WERI-Rb-1 (cell line): ENCODE measurements at regions not wholly inside any gene's neighbourhood (a gene's known extent, or its start where the extent isn't known, plus 50 kb on each side); places are given as distances from the start of the nearest gene placed in this dataset.

Experiments
- DNase-seq: peaks from one replicate; pipeline ENCODE4 v3.0.0-alpha.2; 2020
- H3K27ac ChIP-seq: fragments of 250-450 bp; sonication (Bioruptor Pico); 2 replicates; pipeline ENCODE4 v1.5.1; 2020; ENCODE audit warnings: mild to moderate bottlenecking, moderate library complexity
- H3K27me3 ChIP-seq: fragments of 250-450 bp; sonication (Bioruptor Pico); 2 replicates; pipeline ENCODE4 v1.5.1; 2021; ENCODE audit warnings: mild to moderate bottlenecking, low read depth, moderate library complexity; ENCODE audit not compliant: insufficient read depth, severe bottlenecking
- H3K36me3 ChIP-seq: fragments of 250-450 bp; sonication (Bioruptor Pico); 2 replicates; pipeline ENCODE4 v1.5.1; 2020; ENCODE audit warnings: mild to moderate bottlenecking, moderate library complexity
- H3K4me3 ChIP-seq: 2 replicates; pipeline ENCODE4 v1.5.1; 2011; ENCODE audit warnings: low read depth, mild to moderate bottlenecking, control low read depth, low read length
- H3K9me3 ChIP-seq: fragments of 250-450 bp; sonication (Bioruptor Pico); 2 replicates; pipeline ENCODE4 v1.5.1; 2021; ENCODE audit warnings: mild to moderate bottlenecking, moderate library complexity; ENCODE audit not compliant: severe bottlenecking
- TF ChIP-seq, protein P1 (sequence below): IDR thresholded peaks from 2 replicates; pipeline ENCODE4 v1.5.1; 2011; ENCODE audit warnings: low read depth, mild to moderate bottlenecking, control low read depth, inconsistent platforms, low read length

DNA sequence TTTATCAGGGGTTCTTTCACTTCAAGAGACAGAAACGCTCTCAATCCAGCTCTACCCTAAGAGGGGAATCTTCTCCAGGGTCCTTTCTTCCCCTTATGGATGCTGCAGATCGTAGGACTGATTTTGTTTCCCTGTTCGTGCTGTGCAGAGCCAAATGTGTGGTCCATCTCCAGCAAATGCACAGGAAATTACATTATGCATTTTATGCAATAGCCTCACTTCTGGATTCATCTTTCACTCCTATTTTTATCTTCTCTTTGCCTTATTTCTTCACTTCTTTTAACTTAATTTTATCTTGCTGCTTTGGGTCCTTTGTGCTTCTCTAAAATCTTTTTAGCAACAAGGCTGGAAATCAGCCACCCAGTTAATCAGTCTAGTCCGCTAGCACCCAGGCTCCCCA is 184.5 kb upstream of the INHBA start:
- peaks cover 72% of the 10 kb centered on the region for H3K27me3 ChIP-seq
- H3K9me3 ChIP-seq, result no peaks in the 10 kb centered on the region
- no peaks in the 10 kb centered on the region for H3K36me3 ChIP-seq
- H3K4me3 ChIP-seq, result no peak overlapping the region
- DNase-seq, result no peak
- no peak overlapping the region for H3K27ac ChIP-seq
- TF ChIP-seq, protein P1, sequence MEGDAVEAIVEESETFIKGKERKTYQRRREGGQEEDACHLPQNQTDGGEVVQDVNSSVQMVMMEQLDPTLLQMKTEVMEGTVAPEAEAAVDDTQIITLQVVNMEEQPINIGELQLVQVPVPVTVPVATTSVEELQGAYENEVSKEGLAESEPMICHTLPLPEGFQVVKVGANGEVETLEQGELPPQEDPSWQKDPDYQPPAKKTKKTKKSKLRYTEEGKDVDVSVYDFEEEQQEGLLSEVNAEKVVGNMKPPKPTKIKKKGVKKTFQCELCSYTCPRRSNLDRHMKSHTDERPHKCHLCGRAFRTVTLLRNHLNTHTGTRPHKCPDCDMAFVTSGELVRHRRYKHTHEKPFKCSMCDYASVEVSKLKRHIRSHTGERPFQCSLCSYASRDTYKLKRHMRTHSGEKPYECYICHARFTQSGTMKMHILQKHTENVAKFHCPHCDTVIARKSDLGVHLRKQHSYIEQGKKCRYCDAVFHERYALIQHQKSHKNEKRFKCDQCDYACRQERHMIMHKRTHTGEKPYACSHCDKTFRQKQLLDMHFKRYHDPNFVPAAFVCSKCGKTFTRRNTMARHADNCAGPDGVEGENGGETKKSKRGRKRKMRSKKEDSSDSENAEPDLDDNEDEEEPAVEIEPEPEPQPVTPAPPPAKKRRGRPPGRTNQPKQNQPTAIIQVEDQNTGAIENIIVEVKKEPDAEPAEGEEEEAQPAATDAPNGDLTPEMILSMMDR, result no peak

DNA sequence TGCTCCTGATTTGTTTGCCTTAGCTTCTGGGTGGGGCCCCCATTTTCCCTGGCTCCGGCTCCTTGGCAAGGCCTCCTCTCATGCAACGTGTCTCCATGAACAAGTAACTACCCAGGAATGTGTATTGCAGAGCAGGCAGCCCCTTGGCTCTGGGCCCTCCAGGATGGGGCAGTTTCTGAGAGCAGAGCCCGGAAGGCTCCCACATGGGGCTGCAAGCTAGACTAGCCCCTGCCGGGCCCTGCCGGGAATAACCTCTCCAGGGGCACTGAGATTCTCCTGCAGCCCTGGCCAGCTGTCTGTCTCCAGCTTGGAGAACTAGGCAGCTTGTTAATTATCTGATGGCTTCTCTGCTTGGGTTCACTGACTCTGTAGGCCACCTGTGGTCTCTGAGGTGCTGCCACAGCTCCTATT is 184.0 kb upstream of the INHBA start:
- Histone ChIP-seq H3K9me3 (no peaks in the 10 kb centered on the region), H3K27me3 (peaks cover 72% of the 10 kb centered on the region), H3K36me3 (no peaks in the 10 kb centered on the region), H3K27ac (no peak overlapping the region), H3K4me3 (no peak overlapping the region)
- TF ChIP-seq, protein P1, result no peak
- peak; percentile 15 for DNase-seq

DNA sequence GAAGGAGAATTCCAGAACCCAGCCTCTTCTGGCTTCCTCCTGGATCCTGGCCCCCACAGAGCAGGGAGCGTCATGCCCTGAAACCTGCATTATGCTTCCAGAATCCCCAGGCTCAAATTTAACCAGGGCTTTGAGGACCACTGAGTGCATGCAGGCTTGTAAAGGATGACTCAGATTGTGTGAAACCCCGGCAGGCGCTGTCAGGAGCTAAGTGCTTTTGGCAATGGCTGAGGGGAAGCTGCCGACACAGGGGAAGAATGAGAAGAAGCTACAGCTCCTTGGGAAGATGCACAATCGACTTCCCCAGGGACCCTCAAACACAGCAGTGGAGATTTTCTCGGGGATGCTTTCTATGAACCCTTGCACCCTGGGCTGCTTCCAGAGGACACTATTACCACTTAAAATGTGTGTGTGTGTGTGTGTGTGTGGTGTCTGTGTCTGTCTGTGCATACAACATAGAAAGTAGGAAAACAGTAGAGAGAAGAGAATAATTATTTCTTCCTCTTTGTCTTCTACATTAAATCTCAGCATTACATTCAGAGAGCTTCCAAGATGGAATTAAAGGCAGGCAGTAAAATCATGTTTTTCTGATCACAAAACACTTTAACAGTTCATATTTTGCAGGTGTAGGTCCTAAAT is 183.5 kb upstream of the INHBA start:
- H3K4me3 ChIP-seq, result no peak overlapping the region
- H3K27me3 ChIP-seq, result peaks cover 73% of the 10 kb centered on the region
- H3K36me3 ChIP-seq, result no peaks in the 10 kb centered on the region
- TF ChIP-seq, protein P1, result no peak
- H3K27ac ChIP-seq, result no peak overlapping the region
- no peaks in the 10 kb centered on the region for H3K9me3 ChIP-seq
- DNase-seq, result no peak

DNA sequence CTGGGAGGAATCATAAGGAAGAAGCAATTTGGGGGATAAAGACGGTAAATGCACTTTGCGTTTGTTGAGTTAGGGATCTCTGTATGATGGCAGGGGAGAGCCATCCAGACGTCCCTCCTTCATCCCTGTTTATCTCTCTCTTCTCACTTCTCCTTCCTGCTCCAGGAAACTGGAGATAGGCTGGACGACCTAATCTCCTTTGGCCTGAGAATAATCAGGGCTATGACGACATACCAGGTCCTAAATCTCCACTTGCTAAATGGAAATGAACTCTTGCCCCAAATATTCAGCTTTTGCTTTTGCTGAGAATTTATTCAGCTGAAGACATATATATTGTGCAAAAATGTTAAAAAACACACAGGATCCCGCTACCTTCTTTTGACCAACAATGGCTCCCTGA is 182.9 kb upstream of the INHBA start:
- peaks cover 75% of the 10 kb centered on the region for H3K27me3 ChIP-seq

DNA sequence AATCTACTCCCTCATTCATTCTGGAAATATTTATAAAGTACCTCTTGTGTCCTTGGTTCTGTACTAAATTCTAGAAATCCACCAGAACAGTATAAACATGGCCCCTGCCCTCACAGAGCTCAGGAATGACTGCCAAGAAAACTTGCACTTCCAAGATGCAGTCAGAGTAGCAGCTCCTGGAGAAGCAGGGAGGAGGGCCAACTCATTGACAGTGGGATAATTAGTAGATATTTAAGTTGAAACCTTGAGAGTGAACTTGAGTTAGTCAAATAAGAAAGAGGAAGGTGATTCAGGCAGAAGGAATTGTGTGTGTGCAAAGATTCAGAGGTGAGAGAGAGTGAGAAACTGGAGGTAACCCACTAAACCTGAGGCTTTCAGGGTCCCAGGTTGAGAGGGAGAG is 182.2 kb upstream of the INHBA start:
- TF ChIP-seq, protein P1, result no peak
- Histone ChIP-seq H3K9me3 (no peaks in the 10 kb centered on the region), H3K27me3 (peaks cover 75% of the 10 kb centered on the region), H3K36me3 (no peaks in the 10 kb centered on the region), H3K4me3 (no peak overlapping the region), H3K27ac (no peak overlapping the region)
- DNase-seq, result no peak

More for the DNA sequence above, 182.9 kb upstream of the INHBA start:
- no peak overlapping the region for H3K27ac ChIP-seq
- no peaks in the 10 kb centered on the region for H3K36me3 ChIP-seq
- no peaks in the 10 kb centered on the region for H3K9me3 ChIP-seq
- DNase-seq, result no peak
- TF ChIP-seq, protein P1, result no peak
- no peak overlapping the region for H3K4me3 ChIP-seq
